ENCODE measurements at regions not wholly inside any gene's neighbourhood (a gene's known extent, or its start where the extent isn't known, plus 50 kb on each side); places are given as distances from the start of the nearest gene placed in this dataset.

DNA sequence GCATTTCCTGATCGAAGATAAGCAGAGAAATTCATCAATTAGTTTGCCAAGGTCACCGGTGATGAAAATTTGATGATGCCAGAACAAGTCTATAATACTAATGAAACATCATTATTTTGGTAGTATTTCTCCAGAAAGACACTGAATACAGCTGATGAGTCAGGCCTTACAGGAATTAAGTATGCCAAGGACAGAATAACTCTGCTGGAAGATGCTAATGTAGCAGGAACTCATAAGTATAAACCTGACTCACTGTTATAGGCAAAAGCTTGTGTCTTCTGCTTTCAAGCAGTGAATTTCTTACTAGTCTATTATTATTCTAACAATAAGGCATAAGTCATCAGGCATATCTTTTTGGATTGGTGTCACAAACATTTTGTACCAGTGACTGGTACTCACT lies 1825.1 kb upstream of the IGFBP7 start:
- Histone ChIP-seq H3K27me3 (ENCODE audit: insufficient read depth, low read length, poor library complexity, severe bottlenecking) (no peaks in the 10 kb centered on the region), H3K4me3 (ENCODE audit: low read length) (no peak overlapping the region), H3K4me1 (ENCODE audit: insufficient read depth, low read length) (no peaks in the 10 kb centered on the region), H3K27ac (ENCODE audit: low read depth, low read length) (no peak overlapping the region), H3K9me3 (ENCODE audit: low read length) (no peaks in the 10 kb centered on the region), H3K36me3 (ENCODE audit: insufficient read depth, low read length) (no peaks in the 10 kb centered on the region)
- no peak for DNase-seq
- CTCF ChIA-PET = no interaction called here
- no peaks in the 10 kb centered on the region for H3K27me3 Mint-ChIP-seq
- H3K27ac Mint-ChIP-seq = no peak overlapping the region
- POLR2A ChIA-PET = no interaction called here
- no peaks in the 10 kb centered on the region for H3K4me1 Mint-ChIP-seq
- H3K9me3 Mint-ChIP-seq = peaks cover 11 to 58% (median 17%) of the 10 kb centered on the region in 5 donors
- no peaks in the 10 kb centered on the region for H3K36me3 Mint-ChIP-seq
- H3K4me3 Mint-ChIP-seq = no peak overlapping the region

DNA sequence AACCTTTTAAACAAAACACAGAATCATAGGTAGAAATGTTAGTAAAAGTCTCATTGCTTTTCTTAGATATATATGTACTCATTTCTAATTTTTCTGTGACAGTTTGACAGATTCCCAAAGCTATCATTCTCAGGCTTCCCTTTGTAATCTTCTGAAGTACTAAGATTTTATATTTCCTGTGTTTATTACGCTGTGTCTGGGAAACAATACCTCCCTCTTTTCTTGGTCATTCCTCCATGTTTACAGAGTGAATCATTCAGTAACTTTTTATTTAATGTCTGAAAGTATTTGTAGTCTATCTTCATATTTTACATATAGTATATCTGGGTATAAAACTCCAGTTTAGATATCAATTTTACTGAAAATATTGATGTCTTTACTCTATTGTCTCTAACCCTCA lies 1826.3 kb upstream of the IGFBP7 start:
- Mint-ChIP-seq H3K36me3 (no peaks in the 10 kb centered on the region), H3K27ac (no peak overlapping the region), H3K27me3 (no peaks in the 10 kb centered on the region), H3K9me3 (peaks cover 6 to 56% (median 14%) of the 10 kb centered on the region in 5 donors), H3K4me3 (no peak overlapping the region), H3K4me1 (no peaks in the 10 kb centered on the region)
- H3K27me3 ChIP-seq (ENCODE audit: insufficient read depth, low read length, poor library complexity, severe bottlenecking) = no peaks in the 10 kb centered on the region
- ChIA-PET CTCF (no interaction called here), POLR2A (no interaction called here)
- H3K36me3 ChIP-seq (ENCODE audit: insufficient read depth, low read length) = no peaks in the 10 kb centered on the region
- no peak overlapping the region for H3K27ac ChIP-seq (ENCODE audit: low read depth, low read length)
- no peaks in the 10 kb centered on the region for H3K4me1 ChIP-seq (ENCODE audit: insufficient read depth, low read length)
- H3K9me3 ChIP-seq (ENCODE audit: low read length) = no peaks in the 10 kb centered on the region
- no peak for DNase-seq
- no peak overlapping the region for H3K4me3 ChIP-seq (ENCODE audit: low read length)

DNA sequence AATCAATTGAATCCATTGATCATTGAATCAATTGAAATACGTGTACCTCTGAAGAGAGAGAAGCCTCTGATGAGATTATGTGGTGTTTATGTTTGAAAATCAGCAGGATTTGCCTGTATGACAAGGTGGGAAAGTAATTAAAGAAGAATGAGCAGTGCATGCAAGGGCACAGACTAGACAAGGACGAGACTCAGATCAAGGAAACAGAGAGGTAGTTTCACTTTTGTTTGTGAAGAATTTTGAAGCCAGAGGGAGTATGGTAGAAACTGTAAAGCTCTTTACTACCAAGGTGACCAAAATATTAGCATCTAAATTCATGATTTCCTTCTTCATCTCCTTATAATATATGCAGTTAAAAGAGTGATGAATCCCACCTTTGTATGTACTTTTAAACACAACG lies 1830.0 kb upstream of the IGFBP7 start:
- no peak overlapping the region for H3K27ac ChIP-seq (ENCODE audit: low read depth, low read length)
- H3K36me3 Mint-ChIP-seq = no peaks in the 10 kb centered on the region
- no peak overlapping the region for H3K27ac Mint-ChIP-seq
- H3K27me3 ChIP-seq (ENCODE audit: insufficient read depth, low read length, poor library complexity, severe bottlenecking) = no peaks in the 10 kb centered on the region
- peaks cover 7 to 48% (median 7%) of the 10 kb centered on the region in 5 donors for H3K9me3 Mint-ChIP-seq
- H3K4me3 ChIP-seq (ENCODE audit: low read length) = no peak overlapping the region
- POLR2A ChIA-PET = no interaction called here
- CTCF ChIA-PET = no interaction called here
- no peaks in the 10 kb centered on the region for H3K9me3 ChIP-seq (ENCODE audit: low read length)
- no peaks in the 10 kb centered on the region for H3K4me1 ChIP-seq (ENCODE audit: insufficient read depth, low read length)
- no peaks in the 10 kb centered on the region for H3K36me3 ChIP-seq (ENCODE audit: insufficient read depth, low read length)
- H3K27me3 Mint-ChIP-seq = no peaks in the 10 kb centered on the region
- no peak overlapping the region for H3K4me3 Mint-ChIP-seq
- no peaks in the 10 kb centered on the region for H3K4me1 Mint-ChIP-seq
- DNase-seq = no peak

DNA sequence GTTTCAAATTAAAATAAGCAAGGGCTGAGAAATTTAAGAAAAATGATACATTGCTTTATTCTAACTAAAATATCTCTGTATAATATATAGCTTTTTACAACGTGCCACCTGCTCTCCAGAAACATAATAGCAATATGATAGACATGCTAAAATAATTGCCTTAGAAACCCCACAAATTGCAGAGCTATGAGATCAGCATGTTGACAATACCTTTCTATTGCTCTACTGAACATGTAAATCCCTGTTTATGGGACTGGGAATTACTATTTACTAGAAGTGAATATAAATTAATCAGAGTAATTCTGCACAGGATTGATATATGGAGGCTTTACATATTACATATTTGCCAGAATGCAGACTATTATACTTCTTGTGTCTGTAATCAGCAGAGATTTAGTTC lies 1831.1 kb upstream of the IGFBP7 start:
- H3K4me1 ChIP-seq (ENCODE audit: insufficient read depth, low read length) = no peaks in the 10 kb centered on the region
- no peaks in the 10 kb centered on the region for H3K27me3 Mint-ChIP-seq
- H3K27ac Mint-ChIP-seq = no peak overlapping the region
- H3K27ac ChIP-seq (ENCODE audit: low read depth, low read length) = no peak overlapping the region
- no peaks in the 10 kb centered on the region for H3K36me3 Mint-ChIP-seq
- no peak for DNase-seq
- H3K4me1 Mint-ChIP-seq = no peaks in the 10 kb centered on the region
- H3K4me3 Mint-ChIP-seq = no peak overlapping the region
- ChIA-PET POLR2A (no interaction called here), CTCF (no interaction called here)
- H3K9me3 Mint-ChIP-seq = peaks cover 7 to 40% (median 7%) of the 10 kb centered on the region in 5 donors
- H3K36me3 ChIP-seq (ENCODE audit: insufficient read depth, low read length) = no peaks in the 10 kb centered on the region
- no peaks in the 10 kb centered on the region for H3K27me3 ChIP-seq (ENCODE audit: insufficient read depth, low read length, poor library complexity, severe bottlenecking)
- H3K4me3 ChIP-seq (ENCODE audit: low read length) = no peak overlapping the region
- no peaks in the 10 kb centered on the region for H3K9me3 ChIP-seq (ENCODE audit: low read length)

DNA sequence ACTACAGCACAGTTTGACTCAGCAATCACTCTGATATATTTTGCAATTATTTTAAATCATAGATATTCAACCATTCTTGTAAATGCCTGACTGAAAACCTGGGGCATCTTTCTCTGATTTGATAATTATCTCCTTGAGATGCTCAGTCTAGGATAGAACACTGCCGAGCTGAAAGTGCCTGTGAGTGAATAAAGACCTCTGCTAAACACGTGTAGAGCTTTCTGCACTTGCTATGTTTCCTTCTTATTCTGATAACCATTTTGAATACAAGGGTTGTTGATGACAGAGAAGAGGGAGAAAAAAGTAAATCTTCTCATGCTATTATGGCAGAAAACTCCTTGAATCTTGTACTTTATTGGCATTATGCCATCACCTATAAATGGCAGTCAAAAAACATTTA lies 1843.4 kb upstream of the IGFBP7 start:
- no peaks in the 10 kb centered on the region for H3K36me3 ChIP-seq (ENCODE audit: insufficient read depth, low read length)
- CTCF ChIA-PET = no interaction called here
- Mint-ChIP-seq H3K4me1 (no peaks in the 10 kb centered on the region), H3K27me3 (no peaks in the 10 kb centered on the region), H3K9me3 (peaks cover 6 to 51% (median 9%) of the 10 kb centered on the region in 5 donors), H3K27ac (no peak overlapping the region), H3K36me3 (no peaks in the 10 kb centered on the region), H3K4me3 (no peak overlapping the region)
- no peaks in the 10 kb centered on the region for H3K9me3 ChIP-seq (ENCODE audit: low read length)
- H3K27me3 ChIP-seq (ENCODE audit: insufficient read depth, low read length, poor library complexity, severe bottlenecking) = no peaks in the 10 kb centered on the region
- POLR2A ChIA-PET = no interaction called here
- no peak overlapping the region for H3K27ac ChIP-seq (ENCODE audit: low read depth, low read length)
- no peak for DNase-seq
- H3K4me3 ChIP-seq (ENCODE audit: low read length) = no peak overlapping the region
- H3K4me1 ChIP-seq (ENCODE audit: insufficient read depth, low read length) = no peaks in the 10 kb centered on the region

DNA sequence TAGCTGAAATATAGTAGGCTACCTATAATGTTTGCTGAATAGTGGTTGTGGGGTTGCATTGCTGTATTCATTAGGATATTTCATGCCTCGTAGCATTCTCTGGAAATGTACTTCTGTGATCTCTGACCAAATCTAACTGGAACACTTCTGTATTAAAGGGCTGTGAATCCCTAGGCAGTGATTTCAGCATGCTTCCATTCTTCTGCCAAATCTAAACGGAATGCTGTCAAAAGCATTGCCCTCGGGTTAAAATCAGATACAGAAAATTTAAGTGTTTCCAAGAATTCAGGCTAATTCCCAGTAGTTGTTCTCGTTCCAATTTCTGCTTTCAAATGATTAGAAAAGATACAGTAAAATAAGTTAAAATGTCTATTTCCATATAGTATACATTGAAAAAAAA lies 1847.5 kb upstream of the IGFBP7 start:
- CTCF ChIA-PET = no interaction called here

DNA sequence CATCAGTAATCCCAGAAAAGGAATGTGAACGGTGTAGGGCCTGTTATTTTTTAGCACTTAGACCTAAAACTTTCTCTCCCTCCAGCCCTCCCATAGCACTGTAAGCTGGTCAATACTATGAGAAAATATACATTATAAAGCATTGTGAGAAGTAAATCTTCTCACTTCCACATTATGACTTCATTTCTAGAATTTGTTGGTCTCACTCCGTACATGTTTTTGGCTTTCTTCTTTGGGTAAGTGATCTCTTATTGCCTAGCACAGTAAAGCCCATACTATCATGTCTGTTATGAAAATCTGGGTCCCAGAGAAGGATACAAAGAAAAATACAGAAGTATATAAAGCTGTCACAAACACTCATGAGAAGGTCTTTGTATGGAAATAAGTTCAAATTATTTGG lies 1851.1 kb upstream of the IGFBP7 start:
- ChIA-PET CTCF (no interaction called here), POLR2A (no interaction called here)
- no peaks in the 10 kb centered on the region for H3K27me3 Mint-ChIP-seq
- Histone ChIP-seq H3K27ac (ENCODE audit: low read depth, low read length) (no peak overlapping the region), H3K27me3 (ENCODE audit: insufficient read depth, low read length, poor library complexity, severe bottlenecking) (no peaks in the 10 kb centered on the region), H3K4me1 (ENCODE audit: insufficient read depth, low read length) (no peaks in the 10 kb centered on the region), H3K4me3 (ENCODE audit: low read length) (no peak overlapping the region), H3K36me3 (ENCODE audit: insufficient read depth, low read length) (no peaks in the 10 kb centered on the region), H3K9me3 (ENCODE audit: low read length) (no peaks in the 10 kb centered on the region)
- H3K4me1 Mint-ChIP-seq = no peaks in the 10 kb centered on the region
- H3K27ac Mint-ChIP-seq = no peak overlapping the region
- DNase-seq = no peak
- no peaks in the 10 kb centered on the region for H3K36me3 Mint-ChIP-seq
- H3K9me3 Mint-ChIP-seq = peaks cover 3 to 31% (median 9%) of the 10 kb centered on the region in 5 donors
- no peak overlapping the region for H3K4me3 Mint-ChIP-seq

More for the DNA sequence above, 1847.5 kb upstream of the IGFBP7 start:
- H3K9me3 Mint-ChIP-seq = peaks cover 2 to 55% (median 13%) of the 10 kb centered on the region in 5 donors
- no peaks in the 10 kb centered on the region for H3K36me3 Mint-ChIP-seq
- H3K4me1 Mint-ChIP-seq = no peaks in the 10 kb centered on the region
- Histone ChIP-seq H3K36me3 (ENCODE audit: insufficient read depth, low read length) (no peaks in the 10 kb centered on the region), H3K27me3 (ENCODE audit: insufficient read depth, low read length, poor library complexity, severe bottlenecking) (no peaks in the 10 kb centered on the region), H3K9me3 (ENCODE audit: low read length) (no peaks in the 10 kb centered on the region), H3K4me1 (ENCODE audit: insufficient read depth, low read length) (no peaks in the 10 kb centered on the region), H3K4me3 (ENCODE audit: low read length) (no peak overlapping the region), H3K27ac (ENCODE audit: low read depth, low read length) (no peak overlapping the region)
- no peaks in the 10 kb centered on the region for H3K27me3 Mint-ChIP-seq
- H3K27ac Mint-ChIP-seq = peak overlapping the region in 1 of 8 donors; percentile 6
- no peak overlapping the region for H3K4me3 Mint-ChIP-seq
- POLR2A ChIA-PET = no interaction called here
- DNase-seq = no peak

DNA sequence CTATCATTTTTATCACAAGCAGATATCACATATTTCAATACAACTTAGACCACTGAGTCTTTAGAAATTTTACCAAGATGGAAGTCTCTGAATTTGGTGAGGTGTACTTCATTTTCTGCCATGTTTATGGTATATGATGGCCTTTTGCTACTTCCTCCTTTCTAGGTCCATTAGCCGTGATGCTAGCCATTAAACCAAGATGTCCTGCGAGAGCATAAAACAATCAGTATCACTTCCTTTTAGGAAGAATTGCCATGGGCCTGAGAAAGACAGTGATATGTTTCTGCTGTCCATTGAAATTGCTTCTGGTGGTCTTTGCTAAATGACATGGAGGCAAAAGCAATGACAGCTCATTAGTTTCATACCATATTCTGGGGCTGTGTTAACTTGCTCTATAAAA lies 1851.7 kb upstream of the IGFBP7 start:
- H3K36me3 Mint-ChIP-seq = no peaks in the 10 kb centered on the region
- Histone ChIP-seq H3K27ac (ENCODE audit: low read depth, low read length) (no peak overlapping the region), H3K4me3 (ENCODE audit: low read length) (no peak overlapping the region), H3K4me1 (ENCODE audit: insufficient read depth, low read length) (no peaks in the 10 kb centered on the region), H3K36me3 (ENCODE audit: insufficient read depth, low read length) (no peaks in the 10 kb centered on the region), H3K9me3 (ENCODE audit: low read length) (no peaks in the 10 kb centered on the region), H3K27me3 (ENCODE audit: insufficient read depth, low read length, poor library complexity, severe bottlenecking) (no peaks in the 10 kb centered on the region)
- H3K9me3 Mint-ChIP-seq = peaks cover 2 to 27% (median 5%) of the 10 kb centered on the region in 5 donors
- no peaks in the 10 kb centered on the region for H3K4me1 Mint-ChIP-seq
- ChIA-PET POLR2A (no interaction called here), CTCF (no interaction called here)
- H3K27ac Mint-ChIP-seq = no peak overlapping the region
- H3K4me3 Mint-ChIP-seq = no peak overlapping the region
- no peak for DNase-seq
- no peaks in the 10 kb centered on the region for H3K27me3 Mint-ChIP-seq

DNA sequence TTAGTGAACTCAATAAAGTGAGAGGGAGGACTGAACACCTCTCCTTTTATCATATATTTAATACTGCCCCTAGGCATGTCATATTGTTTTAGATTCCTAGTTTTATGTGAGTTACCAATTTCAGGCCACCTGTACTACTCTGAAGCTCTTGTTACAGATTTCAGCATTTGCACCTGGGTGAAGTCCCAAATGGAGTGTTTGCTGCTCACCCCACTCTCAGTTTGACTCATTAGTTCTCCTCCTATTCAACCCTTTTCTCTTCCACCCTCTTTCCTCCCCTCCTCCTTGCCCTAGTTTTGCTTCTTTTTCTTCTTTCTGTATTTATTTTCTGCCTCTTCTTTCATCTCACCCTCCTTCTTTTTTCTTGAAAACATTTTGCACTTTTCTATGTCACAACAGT lies 1852.2 kb upstream of the IGFBP7 start:
- no peak overlapping the region for H3K4me3 ChIP-seq (ENCODE audit: low read length)
- H3K9me3 Mint-ChIP-seq = peaks cover under 1 to 22% (median 5%) of the 10 kb centered on the region in 5 donors
- no peak overlapping the region for H3K4me3 Mint-ChIP-seq
- no peaks in the 10 kb centered on the region for H3K36me3 Mint-ChIP-seq
- H3K4me1 ChIP-seq (ENCODE audit: insufficient read depth, low read length) = no peaks in the 10 kb centered on the region
- no peak for DNase-seq
- H3K27me3 ChIP-seq (ENCODE audit: insufficient read depth, low read length, poor library complexity, severe bottlenecking) = no peaks in the 10 kb centered on the region
- ChIA-PET CTCF (no interaction called here), POLR2A (no interaction called here)
- no peaks in the 10 kb centered on the region for H3K36me3 ChIP-seq (ENCODE audit: insufficient read depth, low read length)
- H3K9me3 ChIP-seq (ENCODE audit: low read length) = no peaks in the 10 kb centered on the region
- H3K4me1 Mint-ChIP-seq = no peaks in the 10 kb centered on the region
- H3K27ac Mint-ChIP-seq = no peak overlapping the region
- H3K27me3 Mint-ChIP-seq = no peaks in the 10 kb centered on the region
- no peak overlapping the region for H3K27ac ChIP-seq (ENCODE audit: low read depth, low read length)

All from CD8-positive, alpha-beta memory T cell (primary cell).